ENCODE measurements at regions not wholly inside any gene's neighbourhood (a gene's known extent, or its start where the extent isn't known, plus 50 kb on each side); places are given as distances from the start of the nearest gene placed in this dataset.

DNA sequence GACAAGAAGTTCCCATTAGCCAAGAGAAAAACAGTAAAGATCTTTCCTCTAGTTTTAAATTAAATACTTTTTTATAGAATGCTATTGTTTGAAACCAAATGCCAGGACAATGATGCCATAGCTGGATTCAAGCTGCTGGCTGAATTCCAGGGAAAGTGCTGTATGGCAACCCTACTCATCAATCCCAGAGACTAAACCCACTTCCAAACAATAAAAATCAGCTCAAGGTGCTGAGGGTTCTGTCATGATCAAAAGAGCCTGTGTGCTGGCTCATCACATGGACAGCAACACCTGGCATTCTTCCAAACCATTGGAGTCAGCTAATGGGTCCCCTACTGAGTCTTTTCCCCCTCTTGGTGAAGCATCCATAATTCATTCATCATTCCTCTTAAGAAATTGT is 53.7 kb upstream of the PARD3B start:
- DNase-seq (ENCODE audit: low read depth) = peak; percentile 54
- H3K4me3 ChIP-seq (ENCODE audit: low read length) = no peak overlapping the region
- no peak for TF ChIP-seq CTCF (conservative IDR thresholded peaks at IDR 0.05; ENCODE audit: low read depth, low read length)

DNA sequence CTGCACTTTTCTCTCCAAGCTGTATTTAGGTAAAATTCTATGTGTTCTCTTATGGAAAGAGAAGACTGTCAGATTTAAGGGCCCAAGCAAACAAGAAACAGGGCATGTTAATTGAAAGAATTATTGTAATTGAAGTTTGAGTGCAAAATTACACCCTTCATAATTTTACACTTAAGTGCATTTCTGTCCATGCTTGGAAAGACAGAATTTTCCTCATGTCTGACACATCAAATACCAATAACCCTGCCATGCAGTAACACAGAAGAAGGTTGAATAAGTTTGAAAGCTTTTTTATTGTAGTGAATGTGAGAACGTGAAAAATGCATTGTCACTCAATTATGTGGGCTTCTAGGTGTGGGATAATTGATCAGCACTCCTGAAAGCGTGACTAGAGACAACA is 52.9 kb upstream of the PARD3B start:
- DNase-seq (ENCODE audit: low read depth) = no peak
- TF ChIP-seq CTCF (conservative IDR thresholded peaks at IDR 0.05; ENCODE audit: low read depth, low read length) = no peak
- H3K4me3 ChIP-seq (ENCODE audit: low read length) = no peak overlapping the region

- no peak for DNase-seq (ENCODE audit: low read depth)
- no peak overlapping the region for H3K4me3 ChIP-seq (ENCODE audit: low read length)
- no peak for TF ChIP-seq CTCF (conservative IDR thresholded peaks at IDR 0.05; ENCODE audit: low read depth, low read length)
Observed at GRCh38 chr2:204494681-204495080, 50.6 kb upstream of the PARD3B start.

DNA sequence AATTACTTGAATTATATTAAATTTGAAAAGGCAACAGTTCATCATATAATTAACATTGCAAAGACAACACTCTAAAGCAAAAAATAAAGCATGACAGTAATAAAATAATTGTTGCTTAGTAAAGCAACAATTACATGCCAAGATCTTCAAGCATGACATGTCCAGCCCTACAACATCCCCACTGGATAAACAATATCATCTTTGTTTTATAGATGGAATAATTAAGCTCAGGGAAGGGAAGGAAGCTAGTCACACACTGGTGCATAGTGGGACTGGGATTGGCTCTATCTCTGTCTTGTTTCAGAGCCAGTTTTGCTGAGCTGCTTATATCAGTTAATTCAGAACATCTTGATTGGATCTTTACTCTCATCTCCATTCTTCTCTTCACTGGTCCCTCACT is 49.9 kb upstream of the PARD3B start:
- no peak overlapping the region for H3K4me3 ChIP-seq (ENCODE audit: low read length)
- TF ChIP-seq CTCF (conservative IDR thresholded peaks at IDR 0.05; ENCODE audit: low read depth, low read length) = no peak
- DNase-seq (ENCODE audit: low read depth) = no peak

Data from retinal pigment epithelial cell (primary cell).